ENCODE measurements at regions not wholly inside any gene's neighbourhood (a gene's known extent, or its start where the extent isn't known, plus 50 kb on each side); places are given as distances from the start of the nearest gene placed in this dataset.

DNA sequence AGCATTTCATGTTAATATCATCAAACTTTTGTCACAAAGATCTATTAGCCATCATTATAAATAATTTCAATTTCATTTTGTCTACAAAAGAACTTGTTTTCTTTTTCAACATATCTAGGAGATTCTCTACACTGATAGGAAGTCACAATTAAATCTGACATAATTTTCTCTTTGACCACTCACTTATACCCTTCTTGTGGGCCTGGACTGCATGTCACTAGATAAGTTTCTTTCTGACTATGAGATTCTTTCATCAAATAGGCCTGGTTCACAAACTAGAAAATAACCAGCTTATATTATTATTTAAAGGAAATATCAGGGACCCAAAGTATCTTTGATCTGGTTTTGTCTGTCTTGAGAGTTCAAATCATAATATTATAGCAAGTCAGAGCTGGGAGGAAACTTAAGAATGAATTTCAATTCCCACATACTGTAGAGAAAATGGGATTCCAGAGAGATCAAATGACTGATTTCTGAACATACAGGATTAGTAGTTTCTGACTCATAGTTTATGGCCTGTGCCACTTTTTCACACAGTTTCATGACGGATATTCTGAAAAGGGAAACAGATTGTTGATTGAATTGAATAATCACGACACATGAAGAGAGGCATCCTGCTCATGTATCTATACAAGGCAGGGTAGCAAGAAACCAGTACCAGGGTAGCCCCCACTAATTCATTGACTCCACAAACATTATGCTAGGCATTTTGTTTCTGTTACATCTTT, 355.8 kb downstream of the GPATCH2 start:
- TF ChIP-seq EZH2phosphoT487 (IDR thresholded peaks at IDR 0.05; ENCODE audit: insufficient read depth, low read depth) (no peak), EZH2 (IDR thresholded peaks at IDR 0.05; ENCODE audit: insufficient read depth, poor library complexity, severe bottlenecking) (no peak)

All from GM23248 (cell line).